Keratinocyte (primary cell): ENCODE measurements at regions not wholly inside any gene's neighbourhood (a gene's known extent, or its start where the extent isn't known, plus 50 kb on each side); places are given as distances from the start of the nearest gene placed in this dataset.

ENCODE experiments used
- DNase-seq: peaks from one replicate; pipeline ENCODE4 v3.0.0-alpha.2; 2011; ENCODE audit warnings: low read depth, missing footprints, low spot score
- FAIRE-seq: peaks from 2 replicates; lab custom pipeline; 2011; peaks lifted over from hg19 to GRCh38; lab: Jason Lieb, UNC
- H2AFZ ChIP-seq: 2 replicates; pipeline ENCODE4 v1.6.0; 2012; ENCODE audit warnings: low read length, control low read depth, inconsistent platforms; ENCODE audit not compliant: control insufficient read depth
- H3K27ac ChIP-seq: 2 replicates; pipeline ENCODE4 v1.5.1; 2011; ENCODE audit warnings: low read length; ENCODE audit not compliant: control insufficient read depth, insufficient read depth
- H3K27me3 ChIP-seq: 3 replicates; pipeline ENCODE4 v1.6.0; 2011; ENCODE audit warnings: low read length; ENCODE audit not compliant: control insufficient read depth, insufficient read depth; ENCODE audit errors: extremely low read depth
- H3K36me3 ChIP-seq, 2 experiments: 2 replicates in 1 of 2; 3 replicates in 1 of 2; pipeline ENCODE4 v1.5.1; 2011; ENCODE audit warnings: low read length in 2 of 2, mild to moderate bottlenecking in 1 of 2; ENCODE audit not compliant: control insufficient read depth in 2 of 2, insufficient read depth in 2 of 2; ENCODE audit errors: extremely low read depth in 1 of 2
- H3K4me1 ChIP-seq: 3 replicates; pipeline ENCODE4 v1.5.1; 2011; ENCODE audit warnings: low read length; ENCODE audit not compliant: control insufficient read depth, insufficient read depth; ENCODE audit errors: extremely low read depth
- H3K4me2 ChIP-seq: 3 replicates; pipeline ENCODE4 v1.6.0; 2011; ENCODE audit warnings: low read depth, low read length; ENCODE audit not compliant: control insufficient read depth, insufficient read depth; ENCODE audit errors: extremely low read depth
- H3K4me3 ChIP-seq, 3 experiments: fragments of 200-600 bp in 1 of 3; sonication (generic) in 1 of 3; 2 replicates in 2 of 3; 3 replicates in 1 of 3; pipeline ENCODE4 v1.5.1; 2011 to 2016; ENCODE audit warnings: low read length in 3 of 3, mild to moderate bottlenecking in 3 of 3, control low read depth in 2 of 3, inconsistent platforms in 1 of 3, low read depth in 1 of 3, mixed read lengths in 1 of 3, mixed run types in 1 of 3, moderate library complexity in 1 of 3; ENCODE audit not compliant: control insufficient read depth in 2 of 3, insufficient read depth in 2 of 3; ENCODE audit errors: extremely low read depth in 1 of 3
- H3K79me2 ChIP-seq: 2 replicates; pipeline ENCODE4 v1.6.0; 2012; ENCODE audit warnings: low read length; ENCODE audit not compliant: control insufficient read depth, insufficient read depth
- H3K9ac ChIP-seq: 3 replicates; pipeline ENCODE4 v1.6.0; 2011; ENCODE audit warnings: low read length; ENCODE audit not compliant: control insufficient read depth, insufficient read depth; ENCODE audit errors: extremely low read depth
- H3K9me1 ChIP-seq: 3 replicates; pipeline ENCODE4 v1.6.0; 2011; ENCODE audit warnings: low read length; ENCODE audit not compliant: control insufficient read depth, insufficient read depth; ENCODE audit errors: extremely low read depth
- H3K9me3 ChIP-seq: 2 replicates; pipeline ENCODE4 v1.5.1; 2012; ENCODE audit warnings: low read depth, low read length; ENCODE audit not compliant: control insufficient read depth
- H4K20me1 ChIP-seq: 3 replicates; pipeline ENCODE4 v1.6.0; 2011; ENCODE audit warnings: low read length; ENCODE audit not compliant: control insufficient read depth, insufficient read depth; ENCODE audit errors: extremely low read depth
- EZH2 ChIP-seq: IDR thresholded peaks from one replicate; pipeline ENCODE4 v1.6.1; 2012; ENCODE audit warnings: inconsistent platforms, mild to moderate bottlenecking, low read length, moderate library complexity
- dilution Hi-C: fragments of 300-500 bp; cut with MboI; formaldehyde crosslinking; loops from one replicate; pipeline ENCODE4 v1.7.0; 2020; ENCODE audit warnings: low sequenced_read_pairs; ENCODE audit not compliant: extremely low pct_ligation_motif_present
- TF ChIP-seq, protein P1 (sequence below), 3 experiments: IDR thresholded peaks in 1 of 3; conservative IDR thresholded peaks in 1 of 3; optimal IDR thresholded peaks in 1 of 3; 2 replicates in 2 of 3; 3 replicates in 1 of 3; pipeline versions ENCODE3 to v1.5.1; 2011; ENCODE audit warnings: low read length in 3 of 3, mild to moderate bottlenecking in 3 of 3, moderate library complexity in 2 of 3, control low read depth in 1 of 3, inconsistent platforms in 1 of 3; ENCODE audit not compliant: insufficient read depth in 2 of 3; ENCODE audit errors: extremely low read depth in 1 of 3

DNA sequence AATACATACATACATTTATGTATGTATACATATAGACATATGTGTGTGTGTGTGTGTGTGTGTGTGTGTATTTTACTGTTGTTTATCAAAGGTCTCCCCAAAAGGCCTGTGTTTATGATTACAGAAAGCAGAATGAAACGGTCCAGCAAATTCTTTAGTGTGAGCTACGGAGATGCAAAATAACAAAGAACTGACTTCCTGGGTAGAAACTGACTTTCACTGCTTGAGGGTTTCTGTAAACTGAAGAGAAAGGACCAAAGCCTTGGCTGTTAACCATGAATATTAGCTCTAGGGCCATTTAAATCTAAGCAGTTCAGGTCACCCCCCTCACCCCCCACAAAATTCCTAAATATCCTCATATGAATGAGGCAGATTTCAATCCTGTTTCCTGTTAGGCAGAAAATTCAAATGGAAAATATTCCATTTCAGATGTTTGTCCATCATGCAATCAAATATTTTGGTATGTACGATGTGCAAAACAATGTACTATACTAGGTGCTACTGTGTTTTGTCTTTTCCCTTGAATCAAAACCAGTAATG is 213.2 kb downstream of the TGFB2 start:
- H3K79me2 ChIP-seq = no peaks in the 10 kb centered on the region
- dilution Hi-C loops = no loop called here
- no peak overlapping the region for H3K27ac ChIP-seq
- H3K9ac ChIP-seq = no peak overlapping the region
- no peak for TF ChIP-seq EZH2
- TF ChIP-seq, protein P1, sequence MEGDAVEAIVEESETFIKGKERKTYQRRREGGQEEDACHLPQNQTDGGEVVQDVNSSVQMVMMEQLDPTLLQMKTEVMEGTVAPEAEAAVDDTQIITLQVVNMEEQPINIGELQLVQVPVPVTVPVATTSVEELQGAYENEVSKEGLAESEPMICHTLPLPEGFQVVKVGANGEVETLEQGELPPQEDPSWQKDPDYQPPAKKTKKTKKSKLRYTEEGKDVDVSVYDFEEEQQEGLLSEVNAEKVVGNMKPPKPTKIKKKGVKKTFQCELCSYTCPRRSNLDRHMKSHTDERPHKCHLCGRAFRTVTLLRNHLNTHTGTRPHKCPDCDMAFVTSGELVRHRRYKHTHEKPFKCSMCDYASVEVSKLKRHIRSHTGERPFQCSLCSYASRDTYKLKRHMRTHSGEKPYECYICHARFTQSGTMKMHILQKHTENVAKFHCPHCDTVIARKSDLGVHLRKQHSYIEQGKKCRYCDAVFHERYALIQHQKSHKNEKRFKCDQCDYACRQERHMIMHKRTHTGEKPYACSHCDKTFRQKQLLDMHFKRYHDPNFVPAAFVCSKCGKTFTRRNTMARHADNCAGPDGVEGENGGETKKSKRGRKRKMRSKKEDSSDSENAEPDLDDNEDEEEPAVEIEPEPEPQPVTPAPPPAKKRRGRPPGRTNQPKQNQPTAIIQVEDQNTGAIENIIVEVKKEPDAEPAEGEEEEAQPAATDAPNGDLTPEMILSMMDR (optimal IDR thresholded peaks at IDR 0.05 in 1 of 3, IDR thresholded peaks at IDR 0.05 in 1 of 3, conservative IDR thresholded peaks at IDR 0.05 in 1 of 3; ENCODE audit: extremely low read depth in 1 of 3, insufficient read depth in 2 of 3, low read length in 3 of 3) = no peak
- no peak for FAIRE-seq
- DNase-seq = no peak
- no peaks in the 10 kb centered on the region for H3K9me3 ChIP-seq
- H4K20me1 ChIP-seq = no peaks in the 10 kb centered on the region
- H3K36me3 ChIP-seq = no peaks in the 10 kb centered on the region
- H3K27me3 ChIP-seq = no peaks in the 10 kb centered on the region
- no peaks in the 10 kb centered on the region for H3K9me1 ChIP-seq
- no peak overlapping the region for H2AFZ ChIP-seq
- H3K4me1 ChIP-seq = no peaks in the 10 kb centered on the region
- no peak overlapping the region for H3K4me3 ChIP-seq
- H3K4me2 ChIP-seq = no peak overlapping the region

GRCh38 chr1:218565377-218565776 is 220.2 kb downstream of the TGFB2 start:
- H3K27ac ChIP-seq = no peak overlapping the region
- no peaks in the 10 kb centered on the region for H3K9me3 ChIP-seq
- no peak overlapping the region for H3K4me2 ChIP-seq
- no peaks in the 10 kb centered on the region for H3K79me2 ChIP-seq
- H3K27me3 ChIP-seq = no peaks in the 10 kb centered on the region
- peak; percentile 59 for FAIRE-seq
- H3K4me3 ChIP-seq = no peak overlapping the region
- H3K9me1 ChIP-seq = no peaks in the 10 kb centered on the region
- H4K20me1 ChIP-seq = no peaks in the 10 kb centered on the region
- dilution Hi-C loops = no loop called here
- no peak for DNase-seq
- no peaks in the 10 kb centered on the region for H3K4me1 ChIP-seq
- TF ChIP-seq, protein P1 (optimal IDR thresholded peaks at IDR 0.05 in 1 of 3, IDR thresholded peaks at IDR 0.05 in 1 of 3, conservative IDR thresholded peaks at IDR 0.05 in 1 of 3; ENCODE audit: extremely low read depth in 1 of 3, insufficient read depth in 2 of 3, low read length in 3 of 3) = no peak
- no peak for TF ChIP-seq EZH2
- H3K9ac ChIP-seq = no peak overlapping the region
- peak overlapping the region; percentile 25 for H2AFZ ChIP-seq
- H3K36me3 ChIP-seq = no peaks in the 10 kb centered on the region
